Umbilical cord (tissue), 1 donor: ENCODE measurements at regions not wholly inside any gene's neighbourhood (a gene's known extent, or its start where the extent isn't known, plus 50 kb on each side); places are given as distances from the start of the nearest gene placed in this dataset.

Experiments used
- DNase-seq: peaks from one replicate; pipeline ENCODE4 v3.0.0-alpha.2; 2015; ENCODE audit warnings: low spot score

GRCh38 chr9:135308821-135309762 is 170.5 kb upstream of the PPP1R26 start:
- no peak for DNase-seq

- no peak for DNase-seq
Observed at GRCh38 chr9:135309763-135310125, 169.8 kb upstream of the PPP1R26 start.

DNA sequence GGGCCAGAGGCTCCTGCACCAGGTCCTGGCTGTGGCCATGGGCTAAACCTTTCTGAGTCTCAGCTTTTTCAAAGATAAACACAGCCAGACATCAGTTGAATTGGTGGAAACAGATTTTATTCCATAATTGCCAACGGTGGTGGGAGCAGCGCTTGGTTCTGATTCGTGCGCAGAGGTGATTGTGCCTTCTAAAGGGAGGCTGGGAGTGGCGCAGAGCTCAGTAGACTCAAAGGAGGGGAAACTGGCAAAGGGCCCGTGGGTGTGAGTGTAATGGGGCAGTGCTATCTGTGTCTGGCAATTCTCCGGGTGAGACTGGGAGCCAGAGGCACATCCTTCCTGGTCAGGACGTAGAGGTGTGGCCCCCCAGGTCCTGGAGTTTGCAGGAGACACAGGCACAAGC is 169.4 kb upstream of the PPP1R26 start:
- DNase-seq, result no peak

GRCh38 chr9:135315572-135315971 is 164.0 kb upstream of the PPP1R26 start:
- DNase-seq, result no peak

DNA sequence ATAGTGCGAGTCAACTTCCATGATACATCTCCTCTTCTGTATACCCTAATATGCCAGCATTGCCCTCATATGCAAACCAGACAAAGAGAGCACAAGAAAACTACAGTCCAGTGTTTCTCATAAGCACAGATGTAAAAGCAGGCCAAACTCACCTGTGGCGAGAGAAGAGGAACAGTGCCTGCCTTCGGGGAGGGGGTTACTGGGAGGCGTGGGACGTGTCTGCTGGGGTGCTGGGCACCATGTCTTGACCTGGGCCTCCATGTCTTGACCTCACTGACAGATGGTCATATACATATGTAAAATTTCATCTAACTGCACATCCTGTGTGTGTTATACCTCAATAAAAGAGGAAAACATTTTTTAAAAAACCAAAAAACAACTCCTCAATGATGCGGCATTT is 159.3 kb upstream of the PPP1R26 start:
- no peak for DNase-seq

DNA sequence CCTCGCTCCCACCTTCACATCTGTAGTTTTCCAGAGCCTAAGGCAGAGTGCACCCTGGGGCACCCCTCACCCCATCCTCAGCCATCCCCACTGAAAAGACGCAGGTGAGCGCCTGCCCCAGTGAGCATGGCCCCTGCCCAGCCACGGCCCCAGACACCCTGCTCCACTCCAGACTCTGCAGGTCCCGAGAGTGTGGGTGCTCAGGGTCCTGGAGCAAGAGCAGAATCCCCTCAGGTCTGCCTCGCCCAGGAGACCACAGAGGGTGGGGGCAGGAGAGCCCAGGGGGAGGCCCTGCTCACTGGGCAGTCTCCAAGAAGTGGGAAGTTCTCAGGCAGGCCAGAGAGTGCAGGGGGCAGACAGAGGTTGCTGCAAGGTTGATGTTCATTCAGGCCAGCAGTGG is 158.6 kb upstream of the PPP1R26 start:
- DNase-seq, result no peak

DNA sequence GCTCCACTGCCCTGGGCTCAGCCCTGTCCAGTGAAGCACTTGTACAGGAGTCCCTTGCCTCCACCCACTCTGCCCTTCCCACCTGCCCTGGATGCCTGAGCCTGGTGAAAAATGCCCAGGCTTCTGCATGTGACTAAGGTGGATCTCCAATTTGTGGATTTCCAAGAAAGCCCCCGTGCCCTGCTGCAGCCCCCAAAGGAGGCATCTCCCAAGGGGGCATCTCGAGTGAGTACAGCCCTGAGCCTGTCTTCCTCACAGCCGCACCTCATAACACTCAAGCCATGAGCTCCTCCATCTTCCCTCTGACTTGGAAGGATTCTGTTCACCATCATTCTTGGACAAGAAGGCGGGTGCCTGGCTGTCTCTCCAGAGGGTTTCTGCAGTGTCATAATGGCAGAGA is 158.0 kb upstream of the PPP1R26 start:
- no peak for DNase-seq

DNA sequence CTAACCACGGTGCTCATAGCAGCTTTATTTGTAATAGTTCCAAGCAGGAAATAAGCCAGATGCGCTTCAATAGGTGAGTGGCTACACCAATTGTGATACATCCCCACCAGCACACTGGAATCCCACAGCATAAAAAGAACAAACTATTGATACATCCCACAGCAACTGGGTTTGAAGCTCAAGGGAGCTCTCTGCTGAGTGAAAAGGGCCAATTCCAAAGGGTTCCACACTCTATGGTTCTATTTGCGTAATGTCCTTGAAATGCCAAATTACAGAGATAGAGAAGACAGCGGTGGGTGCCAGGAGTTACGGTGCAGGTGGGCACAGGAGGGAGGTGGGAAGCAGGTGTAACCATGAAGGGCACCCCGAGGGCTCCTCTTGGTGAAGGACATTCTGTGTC is 155.3 kb upstream of the PPP1R26 start:
- no peak for DNase-seq

GRCh38 chr9:135326141-135326540 is 153.4 kb upstream of the PPP1R26 start:
- no peak for DNase-seq

DNA sequence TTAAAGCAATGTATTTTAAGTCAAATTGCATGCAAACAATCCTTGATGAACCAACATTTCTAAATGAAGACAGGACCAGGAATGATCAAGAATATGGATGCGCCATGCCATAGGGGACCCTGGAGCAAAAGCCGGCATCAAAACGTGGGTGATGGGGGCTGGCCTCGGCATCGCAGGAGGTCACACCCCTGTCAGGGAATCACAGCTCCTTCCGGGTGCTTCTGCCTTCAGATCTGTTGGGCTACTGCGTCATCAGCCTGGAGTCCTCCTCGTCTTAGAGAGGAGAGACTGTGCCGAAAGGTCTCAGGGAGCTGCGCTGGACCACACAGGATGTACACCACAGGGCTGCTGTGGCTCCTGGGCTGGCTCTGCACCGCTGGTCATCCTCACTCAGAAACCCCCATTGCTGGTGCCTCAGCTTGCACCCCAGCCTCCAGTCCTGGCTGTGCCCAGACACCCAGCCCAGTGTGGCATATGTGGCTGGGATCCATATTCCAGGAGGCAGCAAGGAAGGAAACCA is 152.9 kb upstream of the PPP1R26 start:
- no peak for DNase-seq

GRCh38 chr9:135328485-135329417 is 150.8 kb upstream of the PPP1R26 start:
- no peak for DNase-seq

GRCh38 chr9:135329571-135330306 is 149.8 kb upstream of the PPP1R26 start:
- DNase-seq, result no peak

GRCh38 chr9:135330307-135330631 is 149.3 kb upstream of the PPP1R26 start:
- DNase-seq, result peak; percentile 26

DNA sequence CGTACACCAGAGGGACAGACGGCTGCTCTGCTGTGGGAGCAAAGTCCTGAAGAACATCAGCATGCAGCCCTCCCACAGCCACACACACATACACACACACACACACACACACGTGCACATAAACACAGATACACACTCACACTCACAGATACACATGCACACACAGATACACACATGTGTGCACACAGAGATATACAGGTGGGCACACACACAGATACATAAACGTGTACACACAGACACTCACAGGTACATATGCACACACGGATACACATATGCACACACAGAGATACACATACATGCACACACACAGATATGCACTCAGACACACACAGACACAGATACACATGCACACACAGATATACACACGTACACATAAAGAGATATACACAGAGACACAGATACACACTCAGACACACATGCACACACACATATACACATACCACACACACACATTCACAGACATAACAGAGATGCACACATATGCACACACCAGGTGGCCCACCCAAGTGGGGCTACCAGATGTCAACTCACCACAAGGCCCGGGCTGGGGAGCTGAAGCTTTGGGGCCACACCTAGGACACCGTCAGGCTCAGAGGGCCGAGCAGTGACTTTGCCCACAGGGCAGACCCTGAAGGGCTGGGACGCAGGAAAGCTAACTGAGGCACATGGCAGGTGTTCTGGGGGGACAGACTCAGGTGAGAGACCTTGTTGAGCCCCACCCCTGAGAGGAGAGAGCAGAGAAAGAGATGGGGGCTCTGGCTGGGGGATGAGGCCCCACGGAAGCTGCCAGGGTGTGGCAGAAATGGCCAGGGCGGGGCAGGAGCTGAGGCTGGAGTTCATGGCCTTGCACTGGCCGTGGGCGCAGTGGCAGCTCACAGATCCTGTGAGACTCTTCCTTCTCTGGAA is 148.6 kb upstream of the PPP1R26 start:
- DNase-seq, result no peak

GRCh38 chr9:135332516-135332915 is 147.1 kb upstream of the PPP1R26 start:
- DNase-seq, result no peak

GRCh38 chr9:135332979-135333748 is 146.4 kb upstream of the PPP1R26 start:
- DNase-seq, result no peak

- no peak for DNase-seq
Observed at GRCh38 chr9:135334953-135335460, 144.6 kb upstream of the PPP1R26 start.

DNA sequence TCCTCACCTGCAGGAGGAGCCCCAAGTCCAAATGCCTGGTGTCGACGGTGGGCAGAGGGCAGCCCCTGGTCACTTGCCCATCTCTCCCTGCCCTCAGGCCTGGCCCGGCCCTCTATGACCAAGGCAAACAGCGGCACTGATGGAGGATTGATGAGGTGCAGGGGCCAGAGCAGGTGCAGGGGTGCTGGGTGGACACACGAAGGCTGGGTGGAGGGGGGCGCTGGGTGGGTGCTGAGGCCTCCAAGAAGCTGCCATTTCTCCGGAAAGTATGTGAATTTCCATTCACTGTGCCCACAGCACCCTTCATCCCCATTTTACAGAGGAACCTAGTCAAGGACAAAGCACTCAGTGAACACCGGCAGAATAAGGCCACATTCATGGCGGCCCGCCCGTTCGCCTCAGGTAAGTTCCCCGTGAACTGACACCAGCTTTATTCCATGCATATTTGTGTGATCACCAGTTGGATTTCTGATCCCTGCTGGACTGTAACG is 143.8 kb upstream of the PPP1R26 start:
- no peak for DNase-seq

DNA sequence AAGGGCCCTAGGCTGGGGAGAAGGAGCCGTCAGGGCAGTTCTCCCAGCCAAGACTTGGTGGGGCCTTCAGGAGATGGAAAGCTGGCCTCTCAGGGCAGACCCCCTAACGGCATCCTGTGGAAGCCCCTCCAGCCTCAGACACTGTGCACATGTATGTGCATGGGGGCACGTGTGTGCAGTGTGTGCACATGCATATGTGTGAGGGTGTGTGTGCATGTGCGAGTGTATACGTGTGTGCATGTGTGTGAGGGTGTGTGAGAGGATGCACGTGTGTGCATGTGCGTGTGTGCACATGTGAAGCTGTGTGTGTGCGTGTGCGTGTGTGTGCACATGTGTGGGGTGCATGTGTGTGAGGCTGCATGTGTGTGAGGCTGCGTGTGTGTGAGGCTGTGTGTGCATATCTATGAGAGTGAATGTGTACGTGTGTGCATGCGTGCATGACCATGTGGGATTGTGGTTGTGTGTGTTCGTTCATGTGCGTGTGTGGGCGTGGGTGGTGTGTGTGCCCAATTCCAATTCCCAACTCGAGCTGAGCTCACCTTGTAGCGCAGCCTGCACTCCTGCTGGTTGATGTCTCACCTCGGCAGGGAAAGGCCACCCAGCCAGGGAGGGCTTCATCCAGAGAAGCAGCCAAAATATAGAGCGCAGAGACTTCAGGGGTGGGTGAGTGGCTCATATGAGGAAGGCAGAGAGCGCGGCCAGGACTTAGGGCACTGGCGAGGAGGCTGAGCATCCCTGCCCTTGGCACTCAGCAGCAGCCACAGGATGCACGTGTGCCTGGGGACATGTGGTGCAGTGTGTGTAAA is 142.7 kb upstream of the PPP1R26 start:
- no peak for DNase-seq
